Astrocyte of the hippocampus (primary cell): ENCODE measurements at regions not wholly inside any gene's neighbourhood (a gene's known extent, or its start where the extent isn't known, plus 50 kb on each side); places are given as distances from the start of the nearest gene placed in this dataset.

Experiments used
- DNase-seq: peaks from one replicate; pipeline ENCODE4 v3.0.0; 2011; ENCODE audit warnings: low read depth, low spot score

DNA sequence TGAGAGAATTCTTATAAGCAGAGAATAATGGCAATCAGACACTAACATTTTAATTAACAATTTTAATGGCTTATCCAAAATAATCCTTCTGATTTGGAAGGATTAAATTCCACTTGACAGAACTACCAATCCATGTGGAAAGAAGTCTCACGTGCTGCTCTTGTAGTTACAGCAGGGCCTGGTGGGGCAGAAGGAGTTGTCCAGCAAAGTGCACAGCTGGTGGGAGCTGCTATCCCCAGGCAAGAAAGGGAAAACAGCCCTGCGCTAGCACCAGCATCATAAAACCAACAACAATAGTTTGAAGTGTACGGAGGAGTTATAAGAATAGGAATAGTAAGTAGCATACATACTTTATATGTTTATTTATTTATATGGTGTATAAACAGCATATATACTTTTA, 127.4 kb upstream of the TRIM2 start:
- DNase-seq, result no peak

GRCh38 chr4:153079857-153080391, 124.3 kb upstream of the TRIM2 start:
- DNase-seq, result no peak

DNA sequence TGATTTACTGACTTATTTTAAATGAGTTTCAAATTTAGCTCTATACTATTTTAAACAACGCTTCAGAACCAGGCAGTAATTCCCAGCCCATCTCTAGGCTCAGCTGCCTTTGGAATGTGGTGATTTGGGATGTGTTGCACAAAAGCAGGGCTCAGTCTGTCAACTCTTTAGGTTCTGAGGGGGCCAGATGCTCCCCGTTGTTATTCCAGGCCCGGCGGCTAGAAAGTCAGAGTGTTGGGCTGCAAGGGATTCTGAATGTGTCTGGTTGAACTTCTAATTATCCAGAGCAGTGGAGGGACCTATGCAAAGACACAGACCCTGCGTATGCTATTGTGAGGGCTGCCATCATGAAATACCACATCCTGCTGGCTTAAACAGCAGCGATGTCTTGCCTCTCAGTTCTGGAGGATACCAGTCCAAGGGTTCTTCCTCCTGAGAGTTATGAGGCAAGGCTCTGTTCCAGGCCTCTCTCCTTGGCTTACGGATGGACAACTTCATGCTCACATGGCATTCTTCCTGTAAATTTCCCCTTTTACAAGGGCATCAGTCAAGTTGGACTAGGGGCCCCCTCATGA, 123.2 kb upstream of the TRIM2 start:
- no peak for DNase-seq

- no peak for DNase-seq
These were observed 122.5 kb upstream of the TRIM2 start for GRCh38 chr4:153081693-153082092.

- no peak for DNase-seq
These were observed 121.6 kb upstream of the TRIM2 start for GRCh38 chr4:153082322-153083301.

- peak; percentile 93 for DNase-seq
These were observed 120.7 kb upstream of the TRIM2 start for GRCh38 chr4:153083447-153083947.

- DNase-seq, result no peak
These were observed 119.8 kb upstream of the TRIM2 start for GRCh38 chr4:153084224-153084979.

DNA sequence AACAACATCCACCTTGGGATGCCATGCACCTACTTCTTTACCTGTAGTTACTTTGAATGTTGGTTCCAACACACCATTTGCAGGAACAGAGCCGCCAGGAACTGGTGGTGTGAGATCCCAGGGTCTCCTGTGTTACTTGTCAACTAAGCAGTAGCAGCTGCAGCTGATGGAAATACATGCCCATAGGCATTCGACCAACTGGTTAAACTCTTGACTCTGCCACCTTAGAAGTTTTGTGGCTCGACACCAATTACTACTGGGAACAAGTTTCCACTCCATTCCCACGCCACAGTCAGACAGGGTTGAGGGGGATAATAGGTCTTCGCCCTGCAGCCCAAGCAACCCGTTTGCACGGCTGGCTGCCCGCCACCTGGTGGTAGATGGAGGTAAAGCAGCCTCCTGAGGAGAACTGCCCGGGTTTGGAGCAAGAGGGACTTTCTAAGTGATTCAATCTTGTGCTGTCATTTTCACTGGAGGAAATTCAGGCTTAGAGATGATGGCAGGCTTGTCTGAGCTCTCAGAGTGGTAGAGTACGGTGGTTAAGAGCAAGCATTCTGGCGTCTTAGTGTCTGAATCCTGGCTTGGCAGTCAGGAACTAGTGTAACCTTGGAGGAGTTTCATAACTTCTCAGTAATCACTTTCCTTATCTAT, 119.1 kb upstream of the TRIM2 start:
- peak; percentile 89 for DNase-seq

DNA sequence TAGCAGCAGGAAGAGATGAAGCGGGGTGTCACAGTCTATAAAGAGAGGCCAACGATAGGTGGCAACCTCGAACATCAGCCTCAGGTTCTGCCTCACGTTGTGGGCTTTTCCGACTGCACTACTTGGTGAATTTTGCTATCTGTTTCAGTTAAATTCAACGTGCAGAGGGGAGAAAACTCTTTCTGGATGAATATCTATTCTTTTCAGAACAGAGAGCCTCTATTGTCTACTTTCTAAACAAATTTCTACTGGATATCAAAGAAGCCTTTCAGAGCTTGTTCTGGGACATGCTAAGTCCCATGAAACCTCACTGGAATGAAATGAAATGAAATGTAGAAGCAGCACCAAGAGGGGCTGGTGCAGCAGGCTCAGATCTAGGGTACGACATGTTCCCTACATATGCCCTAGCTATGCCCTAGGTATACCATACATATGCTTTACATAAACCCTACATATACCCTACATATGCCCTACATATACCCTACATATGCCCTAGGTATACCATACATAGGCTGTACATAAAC, 116.5 kb upstream of the TRIM2 start:
- no peak for DNase-seq

GRCh38 chr4:153089742-153090141, 114.5 kb upstream of the TRIM2 start:
- no peak for DNase-seq

GRCh38 chr4:153090181-153090580, 114.1 kb upstream of the TRIM2 start:
- DNase-seq, result no peak

GRCh38 chr4:153090670-153091385, 113.4 kb upstream of the TRIM2 start:
- DNase-seq, result no peak

- DNase-seq, result no peak
These were observed 110.8 kb upstream of the TRIM2 start for GRCh38 chr4:153093396-153093795.

DNA sequence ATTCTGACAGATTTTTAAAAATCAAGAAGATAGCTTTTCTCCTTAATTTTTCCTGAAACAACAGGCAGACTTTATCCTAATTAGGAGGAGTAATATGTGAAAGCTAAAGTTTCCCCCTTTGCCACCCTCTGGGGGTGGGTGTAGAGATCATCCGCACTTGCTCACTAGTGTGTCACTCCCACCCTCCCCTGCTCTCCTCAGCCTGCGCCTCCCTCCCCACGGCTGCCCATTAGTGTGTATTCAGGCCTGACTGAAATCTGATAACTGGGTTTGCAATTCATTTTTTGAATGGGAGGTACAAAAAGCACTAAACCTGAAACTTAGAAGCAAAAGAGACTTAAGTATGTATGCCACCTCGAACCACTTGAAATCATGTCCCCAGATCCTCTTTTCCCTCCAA, 110.4 kb upstream of the TRIM2 start:
- no peak for DNase-seq

DNA sequence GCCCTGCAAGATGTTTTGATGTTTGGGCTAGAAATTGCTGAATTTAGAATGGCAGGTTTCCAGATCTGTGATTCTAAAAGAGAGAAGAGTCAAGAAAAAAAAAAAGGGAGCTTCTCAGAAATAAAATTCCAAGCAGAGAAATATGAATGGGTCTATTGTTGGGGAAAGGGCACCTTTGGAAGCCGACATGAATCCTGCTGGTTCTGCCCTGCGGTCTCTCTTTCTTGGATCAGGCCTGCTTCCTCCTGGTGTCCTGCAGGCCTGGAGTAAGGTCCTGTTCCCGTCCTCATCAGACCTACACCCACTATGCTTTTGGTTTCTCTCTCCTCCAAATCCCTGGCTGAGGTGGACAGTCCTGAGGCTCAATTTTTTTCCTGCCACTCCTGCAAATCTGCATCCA, 109.8 kb upstream of the TRIM2 start:
- no peak for DNase-seq

DNA sequence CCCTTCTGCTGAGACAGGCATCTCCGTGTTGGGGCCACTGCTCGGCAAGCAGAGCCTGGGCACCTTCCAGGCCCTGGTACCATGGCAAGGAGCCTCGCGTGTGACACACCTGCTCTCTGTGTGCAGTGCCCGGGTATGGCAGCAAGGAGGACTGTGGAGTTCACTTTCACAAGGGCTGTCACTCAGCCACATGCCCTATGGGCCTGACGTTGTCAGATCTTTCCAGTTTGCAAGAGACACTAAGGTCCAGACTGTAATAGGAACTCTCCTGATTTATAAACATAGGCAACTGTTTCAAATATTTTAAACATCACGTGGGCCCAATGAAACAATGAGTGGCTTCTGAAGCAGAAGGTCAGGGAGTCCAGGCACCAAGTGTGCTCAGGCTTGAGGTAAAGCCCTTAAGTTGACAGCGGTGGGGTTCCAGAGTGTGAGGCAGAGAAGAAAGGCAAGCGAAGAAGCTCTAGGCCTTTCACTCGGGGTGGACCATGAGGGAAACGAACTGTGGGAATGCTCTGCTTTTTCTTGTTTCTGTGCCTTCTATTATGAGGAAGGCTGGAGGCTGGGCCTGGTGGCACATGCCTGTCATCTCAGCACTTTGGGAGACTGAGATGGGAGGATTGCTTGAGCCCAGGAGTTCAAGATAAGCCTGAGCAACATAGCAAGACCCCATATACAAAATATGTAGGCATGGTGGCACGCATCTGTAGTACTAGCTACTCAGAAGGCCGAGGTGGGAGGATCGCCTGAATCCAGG, 108.6 kb upstream of the TRIM2 start:
- no peak for DNase-seq

DNA sequence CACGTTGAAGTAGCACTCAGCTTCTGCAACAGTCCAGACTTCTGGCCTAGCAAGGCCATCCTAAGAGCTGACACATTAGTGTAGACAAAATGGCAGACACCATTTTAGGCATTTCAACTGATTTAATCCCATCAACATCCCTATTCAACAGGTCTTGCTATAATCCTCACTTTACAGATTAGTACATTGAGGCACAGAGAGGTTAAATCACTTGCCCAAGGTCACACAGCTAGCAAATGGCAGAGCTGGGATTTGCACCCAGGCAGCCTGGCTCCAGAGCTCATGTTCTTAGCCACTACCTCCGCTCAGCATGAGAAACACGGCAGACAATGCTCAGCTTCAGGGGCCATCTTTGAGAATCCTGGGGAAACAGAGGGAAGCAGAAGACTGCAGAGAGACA, 107.9 kb upstream of the TRIM2 start:
- DNase-seq, result no peak

- no peak for DNase-seq
These were observed 105.8 kb upstream of the TRIM2 start for GRCh38 chr4:153098427-153098826.

DNA sequence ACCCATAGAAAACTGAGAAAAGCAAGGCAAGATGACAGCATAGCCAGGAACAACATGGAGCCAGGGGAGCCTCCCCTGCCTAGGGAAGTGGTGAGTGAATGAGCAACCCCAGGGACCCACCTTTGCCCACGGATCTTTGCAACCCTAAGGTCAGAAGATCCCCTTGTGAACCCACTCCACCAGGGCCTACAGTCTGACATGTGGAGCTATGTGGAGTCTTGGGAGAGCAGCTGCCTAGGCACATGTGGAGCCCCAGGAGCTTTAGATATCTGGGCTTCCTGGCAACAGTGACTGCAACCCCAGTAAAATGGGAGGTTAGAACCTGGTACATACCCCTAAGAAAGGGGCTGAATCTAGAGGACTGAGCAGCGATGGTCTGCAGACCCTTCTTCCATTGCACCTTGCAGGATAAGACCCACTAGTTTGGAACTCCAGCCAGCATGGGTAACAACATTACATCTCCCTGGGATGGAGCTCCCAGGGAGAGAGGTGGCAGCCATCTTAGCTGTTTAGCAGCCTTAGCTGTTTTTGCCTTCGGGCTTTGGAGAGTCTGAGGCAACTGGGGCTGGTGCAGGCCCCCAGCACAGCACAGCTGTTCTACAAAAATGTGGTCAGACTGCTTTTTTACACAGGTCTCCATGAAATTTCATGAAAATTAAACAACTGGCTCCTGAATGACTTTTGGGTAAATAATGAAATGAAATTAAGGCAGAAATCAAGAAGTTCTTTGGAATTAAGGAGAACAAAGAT, 104.7 kb upstream of the TRIM2 start:
- DNase-seq, result no peak
